NCI-H2107 treated with DMSO at 0.1 percent for 48 hours (cell line): ENCODE measurements at regions not wholly inside any gene's neighbourhood (a gene's known extent, or its start where the extent isn't known, plus 50 kb on each side); places are given as distances from the start of the nearest gene placed in this dataset.

Experiments
- DNase-seq: peaks from one replicate; lab custom pipeline; 2025; ENCODE audit not compliant: unreplicated experiment; lab: John Stamatoyannopoulos, UW

DNA sequence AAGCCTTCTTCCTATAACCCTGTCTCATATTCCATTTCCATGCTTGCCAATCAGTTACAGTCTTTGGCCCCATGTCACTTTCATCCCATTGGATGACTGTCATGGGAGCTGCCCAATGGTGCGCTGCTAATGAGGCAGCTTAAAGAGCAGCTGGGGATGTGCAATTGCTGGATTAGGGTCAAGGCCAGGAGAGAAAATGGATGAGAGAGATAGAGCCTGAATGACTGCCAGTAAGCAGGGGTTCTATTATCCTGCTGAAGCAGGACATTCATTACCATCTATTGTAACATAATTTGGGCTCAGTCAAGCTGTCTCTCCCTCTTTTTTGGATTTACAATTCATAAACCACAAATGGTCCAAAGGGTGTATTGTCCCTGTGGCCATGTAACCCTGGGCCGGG, 909.0 kb downstream of the CENPC start:
- no peak for DNase-seq

DNA sequence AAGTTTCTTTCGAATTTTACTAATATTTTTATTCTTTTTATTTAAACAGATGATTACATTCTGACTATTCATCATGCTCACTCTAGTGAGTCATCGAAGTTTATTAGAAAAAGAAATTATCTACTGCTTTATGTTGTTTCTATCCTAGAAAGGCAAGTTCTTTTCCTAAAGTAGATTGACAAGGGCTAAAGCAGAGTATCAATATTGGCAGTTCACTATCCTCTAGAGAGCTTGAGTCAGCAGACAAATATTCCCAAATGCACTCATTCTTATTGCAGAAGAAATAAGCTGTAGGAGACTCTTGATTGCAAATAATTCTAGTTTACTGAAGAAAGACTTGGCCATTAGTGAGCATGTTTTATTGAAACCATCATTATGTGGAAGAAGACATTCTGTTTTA, 911.8 kb downstream of the CENPC start:
- no peak for DNase-seq

DNA sequence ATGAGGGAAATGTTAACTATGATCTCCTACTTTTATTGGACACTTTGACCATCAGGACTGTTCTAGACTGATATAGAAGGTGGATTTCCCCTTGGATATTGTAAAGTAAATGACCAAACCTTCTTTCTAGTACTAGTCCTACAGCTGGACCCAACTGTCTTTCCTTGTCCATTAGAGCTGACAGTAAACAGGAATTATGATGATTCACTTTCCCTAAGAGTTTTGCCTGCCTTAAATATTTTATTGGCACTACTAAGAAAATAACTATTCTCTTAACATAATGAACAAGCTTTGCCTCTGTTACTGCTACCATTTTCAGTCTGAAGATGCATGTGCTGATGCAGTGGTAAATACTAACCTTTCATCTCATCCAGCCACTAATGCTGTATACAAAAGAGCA, 915.4 kb downstream of the CENPC start:
- DNase-seq, result no peak

DNA sequence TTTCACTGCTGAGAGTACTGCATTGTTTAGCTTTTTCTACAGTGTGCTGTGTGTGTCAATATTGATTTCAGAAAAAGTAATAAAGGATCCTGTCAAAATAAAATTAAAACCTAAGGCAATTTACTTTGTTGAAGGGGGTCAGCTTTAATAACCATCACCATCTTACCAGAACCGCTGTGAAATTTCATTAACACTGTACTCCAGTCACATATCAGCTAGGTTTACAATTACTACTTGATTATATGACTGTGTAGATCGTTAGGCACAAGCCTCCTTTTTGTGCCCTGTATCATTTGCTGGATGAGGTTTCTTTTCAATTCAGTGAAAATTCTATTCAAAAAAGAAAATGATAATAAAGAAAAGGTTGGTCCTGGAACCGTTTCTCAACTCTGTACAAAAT, 917.2 kb downstream of the CENPC start:
- DNase-seq, result no peak

DNA sequence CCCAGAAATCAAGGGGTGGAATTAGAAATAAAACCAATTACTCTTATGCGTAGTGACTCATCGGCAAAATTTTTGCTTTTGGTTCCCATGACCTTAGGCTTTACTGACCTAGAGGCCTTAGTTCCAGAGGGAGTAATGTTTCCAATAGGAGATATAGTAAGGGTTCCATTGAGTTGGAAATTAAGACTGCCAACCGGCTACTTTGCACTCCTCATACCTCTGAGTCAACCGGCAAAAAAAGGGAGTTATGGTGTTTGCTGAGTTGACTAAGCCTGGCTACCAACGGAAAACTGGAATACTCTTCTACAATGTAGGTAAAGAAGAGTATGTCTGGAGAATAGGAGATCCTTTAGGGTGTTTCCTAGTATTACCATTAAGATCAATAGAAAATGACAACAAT, 919.8 kb downstream of the CENPC start:
- DNase-seq, result no peak

DNA sequence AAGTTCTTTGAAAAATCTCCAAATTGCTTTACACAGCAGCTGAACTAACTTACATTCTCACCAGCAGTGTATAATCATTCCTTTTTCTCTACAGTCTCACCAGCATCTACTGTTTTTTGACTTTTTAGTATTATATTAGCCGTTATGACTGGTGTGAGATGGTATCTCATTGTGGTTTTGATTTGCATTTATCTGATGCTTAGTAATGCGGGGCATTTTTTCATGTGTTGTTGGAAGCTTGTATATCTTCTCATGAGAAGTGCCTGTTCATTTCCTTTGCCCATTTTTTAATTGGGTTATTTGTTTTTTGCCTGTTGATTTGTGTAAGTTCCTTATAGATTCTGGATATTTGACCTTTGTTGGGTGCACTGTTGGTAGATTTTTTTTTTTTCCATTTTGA, 931.7 kb downstream of the CENPC start:
- no peak for DNase-seq

DNA sequence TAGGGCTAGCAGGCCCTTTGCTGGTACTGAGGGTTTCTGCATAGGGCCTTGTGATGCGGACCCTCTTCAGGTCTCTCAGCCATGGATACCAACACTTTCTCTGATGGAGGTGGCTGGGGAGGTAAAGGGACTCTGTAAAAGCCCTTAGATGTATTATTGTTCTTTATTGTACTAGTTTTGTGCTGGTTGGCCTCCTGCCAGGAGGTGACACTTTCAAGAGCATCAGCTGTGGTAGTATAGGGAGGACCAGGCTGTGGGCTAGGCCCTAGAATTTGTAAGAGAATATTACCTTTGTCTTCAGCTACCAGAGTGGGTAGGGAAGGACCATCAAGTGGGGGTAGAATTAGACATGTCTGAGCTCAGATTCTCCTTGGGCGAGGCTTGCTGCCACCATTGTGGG, 936.3 kb downstream of the CENPC start:
- no peak for DNase-seq

DNA sequence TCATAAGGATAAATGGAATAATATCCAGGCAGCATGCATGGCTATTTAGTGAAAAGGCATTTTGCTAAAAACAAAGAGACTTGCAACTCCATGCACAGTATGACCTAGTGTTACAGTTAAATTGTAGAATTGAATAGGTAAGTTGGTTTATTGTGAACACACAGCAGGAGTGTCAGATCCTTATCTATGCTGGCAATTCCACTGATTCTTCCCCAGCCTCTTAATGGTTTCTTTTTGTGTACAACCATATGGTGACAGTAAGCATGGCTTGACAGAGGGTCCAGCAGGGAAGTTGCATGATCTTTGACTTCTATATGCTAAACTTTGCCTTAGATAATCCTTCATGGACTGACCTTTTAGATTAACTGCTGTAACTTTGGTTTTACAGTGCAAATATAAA, 936.6 kb upstream of the EPHA5 start:
- DNase-seq, result no peak

DNA sequence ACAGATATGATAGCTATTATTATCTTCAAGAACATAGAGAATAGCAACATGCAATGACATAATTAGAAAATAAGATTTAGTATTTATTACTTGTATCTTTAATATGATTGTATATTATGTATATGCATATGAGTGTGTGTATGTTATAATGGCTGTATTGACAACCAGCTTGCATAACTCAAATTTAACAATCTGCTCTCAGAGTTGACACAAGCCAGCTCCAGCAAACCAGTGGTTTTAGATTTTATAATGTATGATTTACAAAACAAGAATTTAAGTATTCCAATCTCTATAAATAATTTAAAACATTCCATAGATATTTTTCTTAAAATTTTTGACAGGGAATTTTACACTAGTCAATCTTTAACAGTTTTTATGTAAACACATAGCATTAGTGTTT, 935.9 kb upstream of the EPHA5 start:
- no peak for DNase-seq

DNA sequence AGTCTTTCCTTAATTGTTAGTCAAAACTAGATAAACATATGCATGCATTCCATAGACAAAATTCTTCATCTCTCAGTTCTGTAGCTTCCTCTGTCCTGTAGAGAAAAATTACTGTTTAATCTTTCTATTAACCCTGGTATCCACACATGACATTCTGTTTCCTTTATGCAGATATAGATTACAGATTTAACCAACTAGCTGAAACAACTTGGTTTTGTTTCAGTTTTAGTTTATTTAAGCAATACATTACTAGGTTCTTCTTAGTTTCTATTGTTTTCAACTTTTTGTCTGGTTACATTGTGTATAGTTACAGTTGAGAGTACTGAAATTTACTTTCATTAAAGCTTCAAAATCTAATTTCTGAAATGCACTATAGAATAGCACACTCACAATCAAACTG, 933.9 kb upstream of the EPHA5 start:
- no peak for DNase-seq

DNA sequence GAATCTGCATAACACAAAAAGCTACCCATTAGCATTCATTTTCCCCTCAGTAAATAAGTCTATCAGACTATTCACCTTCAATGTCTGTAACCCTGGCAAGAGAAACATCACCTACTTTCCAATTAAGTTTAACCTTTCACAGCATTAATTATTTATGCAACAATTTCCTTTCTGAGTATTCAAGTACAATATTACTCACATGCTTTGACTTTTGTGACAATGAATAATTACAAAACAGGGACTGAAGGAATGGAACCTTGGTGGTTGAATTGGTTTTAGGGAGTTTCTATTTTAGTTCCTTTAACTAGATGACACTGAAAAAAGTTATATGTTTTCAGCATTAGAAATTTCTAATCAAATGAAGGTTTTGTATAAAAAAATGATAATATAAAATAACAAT, 932.3 kb upstream of the EPHA5 start:
- no peak for DNase-seq

DNA sequence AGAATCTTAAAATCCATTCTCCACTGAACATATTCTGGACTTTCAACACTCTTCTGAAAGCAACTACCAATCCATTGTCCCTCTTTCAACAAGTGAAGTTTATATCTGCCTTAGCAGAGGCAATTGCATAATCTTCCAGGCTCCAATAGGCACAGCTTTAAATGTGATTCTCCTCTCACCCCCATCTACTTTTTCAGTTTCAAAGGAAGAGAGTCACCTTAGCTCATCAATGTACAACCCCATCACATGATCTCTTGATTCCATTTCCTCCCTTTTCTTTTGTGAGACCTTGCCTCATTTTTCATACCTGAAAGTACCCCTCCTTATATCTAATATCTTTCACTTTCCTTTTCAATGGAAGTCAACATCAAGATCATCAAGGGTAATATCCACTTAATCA, 921.7 kb upstream of the EPHA5 start:
- DNase-seq, result no peak

DNA sequence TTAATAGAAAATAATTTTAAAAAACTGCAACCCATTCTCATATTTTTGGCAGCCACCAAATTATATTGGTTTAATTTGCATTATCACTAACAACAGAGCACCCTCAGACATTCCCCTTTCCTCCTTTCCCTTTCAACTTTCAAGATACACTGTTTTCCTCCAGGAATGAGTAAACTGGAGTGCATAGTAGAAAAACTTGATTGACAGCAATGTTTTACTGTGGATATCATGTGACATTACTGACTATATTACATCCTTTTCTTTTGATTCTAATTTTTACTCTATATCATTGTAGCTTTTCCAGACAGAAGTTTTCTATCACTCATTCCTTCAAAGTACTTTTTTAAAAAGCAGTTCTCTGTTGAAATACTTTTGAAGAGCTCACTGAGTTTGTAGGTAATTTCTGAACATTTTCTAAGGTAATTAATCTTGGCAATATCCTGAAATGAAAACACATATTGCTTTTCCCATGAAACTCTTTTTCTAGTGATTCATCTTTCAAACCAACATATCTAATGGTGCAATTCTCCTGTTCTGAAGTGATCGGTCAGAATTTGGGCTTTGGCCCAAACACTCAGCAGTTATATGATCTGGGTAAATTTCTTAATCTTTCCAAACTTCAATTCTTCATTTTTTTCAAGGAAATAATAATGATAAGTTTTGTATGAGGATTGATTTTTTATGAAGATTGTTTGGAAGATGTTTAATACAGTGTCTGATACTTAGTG, 920.4 kb upstream of the EPHA5 start:
- DNase-seq, result no peak

DNA sequence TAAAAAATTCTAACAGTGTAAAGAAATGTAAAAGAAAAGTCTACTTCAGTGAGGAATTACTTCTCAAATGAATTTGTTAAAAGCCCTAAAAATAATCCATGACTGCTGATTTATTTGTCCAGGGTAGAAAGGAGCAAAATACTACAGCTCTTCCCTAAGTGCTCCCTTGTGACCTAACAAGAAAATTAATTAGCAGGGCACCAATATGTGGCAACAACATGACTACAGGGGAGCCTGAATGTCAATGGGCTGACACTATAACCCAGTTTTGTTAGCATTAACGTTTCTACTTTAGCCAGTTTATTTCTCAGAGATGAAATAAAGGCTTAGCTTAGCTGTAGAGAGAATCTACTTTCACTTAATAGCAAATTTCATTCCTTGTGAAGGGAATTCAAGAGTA, 918.9 kb upstream of the EPHA5 start:
- DNase-seq, result no peak

DNA sequence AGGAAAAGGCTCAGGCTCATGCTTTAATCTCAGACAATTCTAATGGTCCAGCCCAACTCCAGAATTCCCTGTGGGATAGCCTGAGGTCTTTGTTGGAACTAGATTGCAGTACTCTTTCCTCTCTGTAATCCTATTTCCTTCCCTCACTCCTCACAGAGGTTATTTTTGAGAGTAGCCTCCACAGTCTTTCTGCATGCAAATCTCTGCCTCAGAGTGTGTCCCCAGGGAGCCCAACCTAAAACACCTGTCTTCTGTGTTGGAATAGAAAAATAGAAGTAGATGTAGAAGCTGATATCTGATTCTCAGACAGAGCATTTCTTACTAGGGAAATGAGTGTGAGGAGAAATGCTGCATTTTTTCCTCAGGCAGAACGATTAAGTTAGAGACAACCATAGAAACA, 915.5 kb upstream of the EPHA5 start:
- peak; percentile 42 for DNase-seq

DNA sequence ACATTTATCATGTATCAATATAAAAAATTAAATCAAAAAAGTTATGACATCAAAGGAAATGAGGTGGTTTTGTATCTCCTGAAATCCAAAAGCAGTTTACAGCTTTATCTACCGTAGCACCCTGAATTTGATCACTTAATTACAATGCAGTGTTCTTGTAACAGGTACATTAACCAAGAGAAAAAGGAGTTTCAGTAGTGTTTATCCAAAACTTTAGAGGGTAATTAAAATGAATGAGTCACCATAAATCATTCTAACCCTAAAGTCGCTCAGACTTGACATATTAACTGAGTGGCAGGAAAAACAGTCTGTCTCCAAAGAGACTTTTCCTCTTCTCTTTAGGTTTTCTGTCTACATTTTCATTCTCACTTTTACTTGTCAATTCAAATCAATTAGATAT, 907.6 kb upstream of the EPHA5 start:
- peak; percentile 21 for DNase-seq

DNA sequence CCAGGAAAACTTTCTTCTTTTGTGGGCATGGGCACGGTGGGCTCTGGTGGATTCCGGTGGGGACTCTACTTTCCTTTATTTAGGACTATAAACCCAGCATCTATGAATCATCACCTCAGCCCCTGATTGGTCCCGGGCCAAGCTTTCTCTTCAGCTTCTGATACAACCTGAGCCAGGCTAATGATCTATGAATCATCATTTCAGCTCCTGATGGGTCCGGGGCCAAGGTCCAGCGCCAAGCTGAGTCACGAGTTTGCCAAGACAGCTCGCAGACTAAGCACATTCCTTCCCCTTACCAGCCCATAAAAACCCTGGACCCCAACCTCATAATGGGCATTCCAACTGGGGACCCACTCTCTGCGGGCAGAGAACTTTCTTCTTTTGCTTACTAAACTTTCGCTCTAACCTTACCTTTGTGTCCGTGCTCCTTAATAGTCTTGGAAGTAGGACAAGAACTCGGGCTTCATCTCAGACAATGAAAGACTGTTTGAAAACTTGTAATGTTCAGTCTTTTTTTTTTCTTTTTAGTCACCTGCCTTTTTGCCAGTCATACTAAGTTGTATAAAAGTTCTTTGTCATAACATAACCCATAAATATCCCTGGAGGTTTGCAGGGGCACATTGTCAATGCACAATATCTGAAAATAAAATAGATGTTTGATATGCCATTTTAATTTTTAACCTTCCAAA, 904.9 kb upstream of the EPHA5 start:
- DNase-seq, result no peak

DNA sequence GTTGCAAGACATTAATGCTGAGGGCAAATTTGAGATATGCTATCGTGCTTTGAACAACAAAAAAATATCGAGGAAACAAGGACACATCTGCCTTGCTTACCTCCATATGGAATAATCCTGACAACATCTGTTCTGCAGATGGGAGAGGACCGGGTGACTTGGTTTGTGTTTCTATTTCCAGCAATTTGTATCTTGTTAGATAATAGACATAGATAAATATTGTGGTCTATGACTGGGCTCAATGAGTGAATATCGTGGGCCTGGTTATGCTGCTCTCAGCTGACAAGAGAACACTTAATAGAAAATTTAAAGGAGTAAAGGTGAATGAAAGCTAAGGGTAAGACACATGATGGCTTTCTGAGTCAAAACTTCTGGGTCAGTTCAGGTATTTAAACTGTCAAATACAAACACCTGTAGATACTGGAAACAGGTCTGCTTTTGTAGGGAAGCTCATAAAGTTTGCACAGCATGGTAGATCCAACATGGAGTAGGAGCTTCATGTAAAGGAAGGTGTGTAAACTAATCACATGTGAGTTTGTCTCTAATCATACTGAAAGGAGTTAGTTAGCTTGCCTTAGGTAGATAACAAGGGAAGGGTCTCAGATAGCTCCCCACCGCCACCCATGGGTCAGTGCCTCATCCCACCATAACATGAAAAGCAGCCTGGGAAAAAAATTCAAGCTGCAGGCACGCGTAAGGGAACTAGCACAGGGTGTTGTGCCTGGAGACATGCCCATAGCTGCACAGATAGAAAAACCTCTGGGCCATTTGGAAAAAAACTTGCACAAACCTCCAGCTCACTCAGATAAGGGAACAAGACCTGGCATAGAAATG, 904.1 kb upstream of the EPHA5 start:
- no peak for DNase-seq

DNA sequence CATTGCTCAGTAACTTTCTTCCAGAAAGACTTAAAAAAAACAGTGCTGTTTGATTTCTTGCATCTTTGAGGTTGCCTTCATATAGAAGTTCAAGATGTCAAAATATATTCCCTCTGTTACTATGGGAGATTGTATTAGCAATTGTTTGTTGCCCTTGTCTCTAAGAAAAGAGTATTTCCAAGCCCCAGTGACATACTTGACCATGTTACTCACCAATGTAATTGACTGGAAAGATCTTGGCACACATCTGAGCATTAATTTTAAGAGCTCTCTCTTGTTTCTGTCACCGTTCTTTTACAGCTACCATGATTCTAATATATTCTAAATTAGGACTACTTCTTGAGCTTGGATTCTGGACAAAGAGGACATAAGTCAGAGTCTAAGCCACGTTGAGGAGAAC, 902.7 kb upstream of the EPHA5 start:
- no peak for DNase-seq

DNA sequence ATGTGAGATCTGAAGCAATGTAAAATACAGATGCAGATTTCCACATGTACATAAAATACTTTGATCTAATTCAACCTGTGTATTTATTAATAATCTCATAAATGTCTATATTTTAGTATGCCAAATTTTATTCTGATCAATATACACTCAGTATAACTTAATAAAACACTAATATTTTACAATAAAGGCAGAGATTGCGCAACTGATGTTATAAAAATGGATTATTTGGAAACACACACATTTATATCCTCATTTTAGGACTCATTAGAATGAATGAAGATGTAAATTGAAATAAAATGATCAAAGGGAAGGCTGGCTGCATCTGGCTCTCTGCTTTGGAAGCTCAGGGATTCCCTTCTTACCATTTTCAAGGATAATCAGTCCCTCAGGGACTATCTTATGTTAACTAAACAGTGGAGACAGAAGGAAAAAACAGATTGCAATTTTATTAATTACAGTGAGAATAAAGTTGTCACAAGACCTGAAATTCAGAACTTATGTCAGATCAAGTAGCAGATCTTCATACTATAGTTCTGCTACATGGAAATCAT, 900.9 kb upstream of the EPHA5 start:
- DNase-seq, result no peak

DNA sequence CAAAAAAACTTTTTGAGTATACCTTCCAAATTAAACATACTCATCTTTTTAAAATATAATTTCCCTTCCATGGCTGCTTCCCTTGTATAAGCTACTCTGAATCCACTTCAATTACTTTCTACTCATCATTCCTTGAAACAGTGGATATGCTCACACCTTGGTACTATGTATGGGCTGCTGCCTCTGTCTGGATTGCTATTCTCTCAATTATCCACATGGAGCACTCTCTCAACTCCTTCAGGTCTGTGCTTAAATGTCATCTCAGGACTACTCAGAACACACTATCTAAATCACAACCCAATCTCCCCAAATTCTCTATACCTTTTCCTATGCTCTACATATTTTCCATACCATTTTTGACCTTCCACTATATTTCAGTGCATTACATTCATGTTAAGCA, 898.9 kb upstream of the EPHA5 start:
- no peak for DNase-seq

DNA sequence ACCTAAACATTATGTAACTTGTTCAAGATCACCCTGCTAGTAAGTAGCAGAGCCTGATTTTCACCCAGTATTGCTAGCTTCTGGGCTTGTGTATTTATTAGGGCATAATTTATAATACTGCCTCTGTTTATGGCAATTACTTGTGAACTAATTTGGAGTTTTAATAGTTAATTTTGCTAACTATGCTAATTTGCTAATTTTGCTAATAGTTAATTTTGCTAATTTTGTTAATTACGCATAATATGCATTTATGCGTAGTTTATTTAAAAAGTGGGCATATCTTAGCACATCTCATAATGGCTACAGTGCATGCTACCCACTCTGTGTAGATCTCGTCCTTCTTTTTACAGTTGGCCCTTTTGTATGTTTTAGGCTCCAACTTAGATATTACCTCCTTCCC, 898.1 kb upstream of the EPHA5 start:
- no peak for DNase-seq
